GM21367 (cell line): ENCODE measurements at regions not wholly inside any gene's neighbourhood (a gene's known extent, or its start where the extent isn't known, plus 50 kb on each side); places are given as distances from the start of the nearest gene placed in this dataset.

Source experiments
- ATAC-seq: cut with Tn5 transposase; IDR thresholded peaks from one replicate; pipeline ENCODE4 v1.9.1; 2021; ENCODE audit not compliant: unreplicated experiment

- no peak for ATAC-seq
Measured at GRCh38 chr4:138698641-138699040, 316.9 kb upstream of the NOCT start.

GRCh38 chr4:138697851-138698250, 317.7 kb upstream of the NOCT start:
- ATAC-seq, result no peak

- no peak for ATAC-seq
Measured at GRCh38 chr4:138696771-138697170, 318.8 kb upstream of the NOCT start.

GRCh38 chr4:138696058-138696457, 319.5 kb upstream of the NOCT start:
- no peak for ATAC-seq

GRCh38 chr4:138693526-138693925, 322.1 kb upstream of the NOCT start:
- ATAC-seq, result no peak

- ATAC-seq, result no peak
Measured at GRCh38 chr4:138692411-138692810, 323.2 kb upstream of the NOCT start.

- ATAC-seq, result no peak
Measured at GRCh38 chr4:138689593-138689992, 326.0 kb upstream of the NOCT start.

GRCh38 chr4:138689187-138689586, 326.4 kb upstream of the NOCT start:
- no peak for ATAC-seq

- ATAC-seq, result no peak
Measured at GRCh38 chr4:138688408-138689085, 327.0 kb upstream of the NOCT start.

GRCh38 chr4:138686106-138686835, 329.3 kb upstream of the NOCT start:
- ATAC-seq, result no peak

GRCh38 chr4:138685316-138685715, 330.3 kb upstream of the NOCT start:
- no peak for ATAC-seq

GRCh38 chr4:138680989-138681604, 334.5 kb upstream of the NOCT start:
- peak; percentile 79 for ATAC-seq

- no peak for ATAC-seq
Measured at GRCh38 chr4:138680256-138680655, 335.3 kb upstream of the NOCT start.

- no peak for ATAC-seq
Measured at GRCh38 chr4:138678985-138679746, 336.4 kb upstream of the NOCT start.

GRCh38 chr4:138677748-138678147, 337.8 kb upstream of the NOCT start:
- ATAC-seq, result no peak

GRCh38 chr4:138677212-138677611, 338.4 kb upstream of the NOCT start:
- ATAC-seq, result no peak

- no peak for ATAC-seq
Measured at GRCh38 chr4:138675685-138676084, 339.9 kb upstream of the NOCT start.

GRCh38 chr4:138674209-138674608, 341.4 kb upstream of the NOCT start:
- ATAC-seq, result no peak

- ATAC-seq, result no peak
Measured at GRCh38 chr4:138673053-138673452, 342.5 kb upstream of the NOCT start.

GRCh38 chr4:138672393-138672976, 343.1 kb upstream of the NOCT start:
- peak; percentile 40 for ATAC-seq

GRCh38 chr4:138671606-138672084, 343.9 kb upstream of the NOCT start:
- ATAC-seq, result no peak
